ENCODE measurements at regions not wholly inside any gene's neighbourhood (a gene's known extent, or its start where the extent isn't known, plus 50 kb on each side); places are given as distances from the start of the nearest gene placed in this dataset.
"Not testable (repeated sequence)": the region's sequence is repeated elsewhere in the genome, so short reads cannot be mapped to it uniquely, and the experiment has no call there.

DNA sequence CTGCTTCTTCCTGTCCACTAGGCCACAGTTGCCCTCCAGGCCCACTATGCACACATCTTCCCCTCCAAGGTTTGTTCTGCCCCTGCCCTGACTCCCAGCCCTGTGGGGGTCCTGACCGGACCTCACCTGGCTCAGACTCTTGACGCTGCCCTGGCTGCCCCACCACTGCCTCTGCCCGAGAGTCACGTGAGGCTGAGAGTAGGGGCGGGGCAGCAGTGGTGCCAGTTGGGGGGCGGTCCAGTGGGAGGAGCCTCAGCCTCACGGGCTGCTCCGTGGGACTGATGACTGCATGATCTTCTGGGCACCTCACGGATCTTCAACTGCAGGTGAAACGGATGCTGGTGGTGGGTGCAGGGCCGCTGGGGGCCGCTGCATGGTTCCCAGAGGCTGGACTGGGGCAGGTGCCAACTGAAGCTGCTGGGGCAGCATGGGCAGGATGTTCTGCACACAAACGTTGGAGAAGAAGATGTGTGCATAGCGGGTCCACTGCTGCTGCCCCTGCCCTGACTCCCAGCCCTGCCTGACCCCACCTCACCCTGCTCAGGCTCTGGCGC lies 77.6 kb downstream of the HHIPL2 start:
- Histone ChIP-seq H2AFZ (ENCODE audit: low read length) (peak overlapping the region; percentile 43; the same call in 1 of the 2 replicates), H3K4me2 (ENCODE audit: low read depth, low read length, poor library complexity, severe bottlenecking) (peak overlapping the region; percentile 15)
- not testable (repeated sequence) for H3K4me3 ChIP-seq (ENCODE audit: low read length); H3K36me3 ChIP-seq (ENCODE audit: insufficient read depth, low read length); H3K27me3 ChIP-seq (ENCODE audit: low read length); H4K20me1 ChIP-seq (ENCODE audit: insufficient read depth, low read depth, low read length); H3K4me1 ChIP-seq (ENCODE audit: low read length); H3K9me3 ChIP-seq (ENCODE audit: low read length); H3K27ac ChIP-seq (ENCODE audit: low read length); H3K9me2 ChIP-seq (replicated peaks; ENCODE audit: insufficient read depth, low read length); H3K9ac ChIP-seq (ENCODE audit: low read length); DNase-seq; H3K79me2 ChIP-seq (ENCODE audit: low read length)

DNA sequence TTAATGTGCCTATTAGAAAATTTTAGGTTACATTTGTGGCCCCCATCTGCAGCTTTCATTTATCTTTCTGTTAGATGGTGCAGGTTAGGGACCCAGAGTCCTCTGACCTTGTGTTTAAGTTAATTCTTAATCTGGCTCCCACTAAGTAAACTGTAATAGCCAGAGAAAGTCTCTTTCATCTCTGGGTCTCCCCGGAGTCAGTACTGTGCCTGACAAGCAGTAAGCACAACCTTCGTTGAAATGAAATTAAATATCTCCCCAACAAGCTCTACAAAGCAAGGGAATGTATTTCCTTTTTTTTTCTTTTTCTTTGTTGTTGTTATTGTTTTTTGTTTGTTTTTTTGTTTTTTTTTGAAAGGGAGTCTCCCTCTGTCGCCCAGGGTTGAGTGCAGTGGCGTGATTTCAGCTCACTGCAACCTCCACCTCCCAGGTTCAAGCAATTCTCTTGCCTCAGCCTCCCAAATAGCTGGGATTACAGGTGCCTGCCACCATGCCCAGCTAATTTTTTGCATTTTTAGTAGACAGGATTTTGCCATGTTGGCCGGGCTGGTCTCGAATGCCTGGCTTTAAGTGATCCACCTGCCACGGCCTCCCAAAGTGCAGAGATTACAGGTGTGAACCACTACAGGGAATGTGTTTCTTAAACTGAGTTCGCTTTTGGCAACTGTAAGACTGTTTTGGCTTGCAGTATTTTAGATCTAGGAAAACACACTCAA lies 81.6 kb downstream of the HHIPL2 start:
- peak overlapping the region; percentile 66 for H3K4me2 ChIP-seq (ENCODE audit: low read depth, low read length, poor library complexity, severe bottlenecking)
- no peaks in the 10 kb centered on the region for H4K20me1 ChIP-seq (ENCODE audit: insufficient read depth, low read depth, low read length)
- no peak overlapping the region for H3K4me3 ChIP-seq (ENCODE audit: low read length)
- no peaks in the 10 kb centered on the region for H3K36me3 ChIP-seq (ENCODE audit: insufficient read depth, low read length)
- H3K4me1 ChIP-seq (ENCODE audit: low read length), result peaks cover 13% of the 10 kb centered on the region
- no peak overlapping the region for H2AFZ ChIP-seq (ENCODE audit: low read length)
- H3K27ac ChIP-seq (ENCODE audit: low read length), result no peak overlapping the region
- H3K9me3 ChIP-seq (ENCODE audit: low read length), result no peaks in the 10 kb centered on the region
- no peak for DNase-seq
- no peak overlapping the region for H3K9ac ChIP-seq (ENCODE audit: low read length)
- H3K9me2 ChIP-seq (replicated peaks; ENCODE audit: insufficient read depth, low read length), result no peaks in the 10 kb centered on the region
- H3K27me3 ChIP-seq (ENCODE audit: low read length), result no peaks in the 10 kb centered on the region
- no peaks in the 10 kb centered on the region for H3K79me2 ChIP-seq (ENCODE audit: low read length)

DNA sequence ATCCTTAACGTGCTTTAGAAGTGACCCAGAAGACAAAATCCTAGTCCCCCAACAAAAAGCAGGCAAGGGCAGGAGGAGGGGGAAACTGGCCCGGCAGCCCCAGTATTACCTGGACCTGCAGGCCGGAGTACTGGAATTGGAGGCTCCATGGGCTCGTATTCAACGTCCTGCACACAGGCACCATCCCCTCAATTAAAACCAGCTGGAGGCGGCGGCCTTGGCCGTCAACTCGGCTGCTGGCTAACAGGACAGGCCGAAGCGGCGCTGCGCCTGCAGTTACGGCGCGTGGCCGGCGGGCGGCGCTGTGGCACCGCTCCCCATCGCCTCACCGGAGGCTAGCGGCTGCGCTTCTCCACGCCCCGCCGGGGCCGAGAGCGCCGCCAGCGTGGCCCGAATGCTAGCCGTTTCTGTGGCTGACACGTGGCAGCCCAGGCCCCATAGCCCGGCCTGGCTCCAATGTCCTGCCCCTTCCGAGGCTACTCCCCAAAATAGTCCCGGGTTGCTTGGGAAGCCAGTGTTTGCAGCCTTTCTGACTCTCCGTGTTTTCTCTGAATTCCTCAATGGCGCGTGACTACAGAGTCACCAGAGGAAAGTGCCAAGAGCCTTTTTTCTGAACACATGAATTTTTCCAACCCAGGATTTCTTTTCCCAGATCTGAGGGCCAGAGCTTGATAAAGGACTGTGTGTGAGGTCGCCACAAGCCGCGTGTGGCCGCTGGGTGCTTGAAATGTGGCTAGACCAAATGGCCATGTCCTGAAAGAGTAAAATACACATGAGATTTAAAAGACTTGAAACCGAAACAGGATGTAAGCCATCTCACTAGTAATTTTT lies 82.5 kb downstream of the HHIPL2 start:
- H3K27me3 ChIP-seq (ENCODE audit: low read length), result no peaks in the 10 kb centered on the region
- H3K4me1 ChIP-seq (ENCODE audit: low read length), result peaks cover 13% of the 10 kb centered on the region
- peak overlapping the region; percentile 87 for H2AFZ ChIP-seq (ENCODE audit: low read length)
- H4K20me1 ChIP-seq (ENCODE audit: insufficient read depth, low read depth, low read length), result no peaks in the 10 kb centered on the region
- peak overlapping the region; percentile 58 for H3K9ac ChIP-seq (ENCODE audit: low read length)
- peak; percentile 94 for DNase-seq
- no peaks in the 10 kb centered on the region for H3K36me3 ChIP-seq (ENCODE audit: insufficient read depth, low read length)
- H3K9me2 ChIP-seq (replicated peaks; ENCODE audit: insufficient read depth, low read length), result no peaks in the 10 kb centered on the region
- H3K27ac ChIP-seq (ENCODE audit: low read length), result no peak overlapping the region
- peak overlapping the region; percentile 66 for H3K4me2 ChIP-seq (ENCODE audit: low read depth, low read length, poor library complexity, severe bottlenecking)
- H3K79me2 ChIP-seq (ENCODE audit: low read length), result no peaks in the 10 kb centered on the region
- no peaks in the 10 kb centered on the region for H3K9me3 ChIP-seq (ENCODE audit: low read length)
- H3K4me3 ChIP-seq (ENCODE audit: low read length), result peak overlapping the region; percentile 54

DNA sequence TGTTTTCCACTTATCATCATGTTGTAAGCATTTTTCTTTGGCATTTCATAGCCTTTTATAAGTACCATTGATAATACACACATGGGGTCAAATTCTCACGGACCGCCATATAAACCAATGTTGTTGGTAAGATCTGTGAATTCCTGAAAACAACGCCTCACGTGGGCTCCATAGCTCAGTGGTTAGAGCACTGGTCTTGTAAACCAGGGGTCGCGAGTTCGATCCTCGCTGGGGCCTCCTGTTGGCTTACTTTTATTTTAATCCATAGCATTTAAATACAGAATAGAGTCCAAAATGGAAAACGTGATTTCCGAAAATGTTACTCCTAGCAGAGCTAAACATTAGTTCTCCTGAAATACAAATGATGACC lies 83.1 kb downstream of the HHIPL2 start:
- Histone ChIP-seq H3K4me1 (ENCODE audit: low read length) (peaks cover 13% of the 10 kb centered on the region), H3K27ac (ENCODE audit: low read length) (no peak overlapping the region), H3K9me2 (replicated peaks; ENCODE audit: insufficient read depth, low read length) (no peaks in the 10 kb centered on the region), H3K4me2 (ENCODE audit: low read depth, low read length, poor library complexity, severe bottlenecking) (peak overlapping the region; percentile 66), H3K9me3 (ENCODE audit: low read length) (no peaks in the 10 kb centered on the region), H3K27me3 (ENCODE audit: low read length) (no peaks in the 10 kb centered on the region), H4K20me1 (ENCODE audit: insufficient read depth, low read depth, low read length) (no peaks in the 10 kb centered on the region), H3K36me3 (ENCODE audit: insufficient read depth, low read length) (no peaks in the 10 kb centered on the region), H3K79me2 (ENCODE audit: low read length) (no peaks in the 10 kb centered on the region), H2AFZ (ENCODE audit: low read length) (peak overlapping the region; percentile 87; the same call in 1 of the 2 replicates), H3K9ac (ENCODE audit: low read length) (peak overlapping the region; percentile 56), H3K4me3 (ENCODE audit: low read length) (peak overlapping the region; percentile 54; the same call in 1 of the 2 replicates)
- peak; percentile 87 for DNase-seq

DNA sequence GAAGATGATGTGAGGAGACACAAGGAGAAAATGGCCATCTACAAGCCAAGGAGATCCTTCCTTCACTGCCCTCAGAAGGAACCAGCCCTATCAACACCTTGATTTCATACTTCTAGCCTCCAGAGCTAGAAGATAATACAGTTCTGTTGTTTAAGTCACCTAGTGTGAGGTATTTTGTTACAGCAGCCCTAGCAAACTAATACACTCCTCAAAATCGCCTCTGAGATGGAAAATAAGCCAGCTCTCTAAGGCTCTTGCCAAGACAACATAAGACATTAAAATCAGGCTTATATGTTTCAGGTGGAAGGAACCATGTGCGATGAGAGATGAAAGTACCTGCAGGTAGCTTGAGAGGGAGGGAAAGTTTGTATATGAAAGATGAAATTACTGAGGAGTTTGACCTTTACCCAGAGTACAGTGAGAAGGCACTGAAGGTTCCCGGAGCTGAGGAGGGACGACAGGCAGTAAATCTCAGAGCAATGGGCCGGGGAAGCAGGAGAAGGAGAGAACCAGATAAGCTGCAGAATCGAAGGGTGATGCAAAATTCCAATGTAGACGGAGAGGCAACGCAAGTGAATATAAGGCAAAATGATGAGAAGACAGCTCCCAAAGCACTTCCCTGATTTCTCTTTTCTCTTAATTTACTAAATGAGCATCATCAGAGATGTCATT lies 84.7 kb downstream of the HHIPL2 start:
- Histone ChIP-seq H2AFZ (ENCODE audit: low read length) (no peak overlapping the region), H3K4me2 (ENCODE audit: low read depth, low read length, poor library complexity, severe bottlenecking) (no peak overlapping the region), H3K9me2 (replicated peaks; ENCODE audit: insufficient read depth, low read length) (no peaks in the 10 kb centered on the region), H3K4me3 (ENCODE audit: low read length) (no peak overlapping the region), H3K79me2 (ENCODE audit: low read length) (no peaks in the 10 kb centered on the region), H3K36me3 (ENCODE audit: insufficient read depth, low read length) (no peaks in the 10 kb centered on the region), H3K9me3 (ENCODE audit: low read length) (no peaks in the 10 kb centered on the region), H3K4me1 (ENCODE audit: low read length) (peaks cover 13% of the 10 kb centered on the region), H3K9ac (ENCODE audit: low read length) (no peak overlapping the region), H3K27me3 (ENCODE audit: low read length) (no peaks in the 10 kb centered on the region), H3K27ac (ENCODE audit: low read length) (no peak overlapping the region), H4K20me1 (ENCODE audit: insufficient read depth, low read depth, low read length) (no peaks in the 10 kb centered on the region)
- no peak for DNase-seq

DNA sequence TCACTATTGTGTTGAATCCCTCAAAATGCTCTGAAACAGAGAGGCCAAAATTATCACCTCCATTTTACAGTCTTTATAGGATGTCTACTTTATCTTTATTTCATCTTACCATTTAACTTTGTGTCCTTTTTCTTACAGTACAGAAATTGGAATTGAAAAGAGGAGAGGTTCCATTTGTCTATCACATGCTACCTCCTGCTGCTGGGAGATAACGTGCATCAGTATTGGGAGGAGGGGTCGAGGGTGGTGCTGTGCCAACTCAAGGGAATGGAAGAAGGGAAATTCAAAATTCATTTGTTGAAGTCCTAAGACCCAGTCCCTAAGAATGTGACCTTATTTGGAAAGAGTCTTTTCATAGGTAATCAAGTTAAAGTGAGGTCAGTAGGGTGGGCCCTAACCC lies 85.3 kb downstream of the HHIPL2 start:
- H3K36me3 ChIP-seq (ENCODE audit: insufficient read depth, low read length), result no peaks in the 10 kb centered on the region
- H3K9me3 ChIP-seq (ENCODE audit: low read length), result no peaks in the 10 kb centered on the region
- no peak overlapping the region for H3K4me2 ChIP-seq (ENCODE audit: low read depth, low read length, poor library complexity, severe bottlenecking)
- no peak overlapping the region for H3K27ac ChIP-seq (ENCODE audit: low read length)
- no peak for DNase-seq
- H3K9ac ChIP-seq (ENCODE audit: low read length), result no peak overlapping the region
- no peak overlapping the region for H2AFZ ChIP-seq (ENCODE audit: low read length)
- peaks cover 13% of the 10 kb centered on the region for H3K4me1 ChIP-seq (ENCODE audit: low read length)
- no peaks in the 10 kb centered on the region for H3K27me3 ChIP-seq (ENCODE audit: low read length)
- H3K79me2 ChIP-seq (ENCODE audit: low read length), result no peaks in the 10 kb centered on the region
- no peaks in the 10 kb centered on the region for H3K9me2 ChIP-seq (replicated peaks; ENCODE audit: insufficient read depth, low read length)
- H4K20me1 ChIP-seq (ENCODE audit: insufficient read depth, low read depth, low read length), result no peaks in the 10 kb centered on the region
- H3K4me3 ChIP-seq (ENCODE audit: low read length), result no peak overlapping the region

DNA sequence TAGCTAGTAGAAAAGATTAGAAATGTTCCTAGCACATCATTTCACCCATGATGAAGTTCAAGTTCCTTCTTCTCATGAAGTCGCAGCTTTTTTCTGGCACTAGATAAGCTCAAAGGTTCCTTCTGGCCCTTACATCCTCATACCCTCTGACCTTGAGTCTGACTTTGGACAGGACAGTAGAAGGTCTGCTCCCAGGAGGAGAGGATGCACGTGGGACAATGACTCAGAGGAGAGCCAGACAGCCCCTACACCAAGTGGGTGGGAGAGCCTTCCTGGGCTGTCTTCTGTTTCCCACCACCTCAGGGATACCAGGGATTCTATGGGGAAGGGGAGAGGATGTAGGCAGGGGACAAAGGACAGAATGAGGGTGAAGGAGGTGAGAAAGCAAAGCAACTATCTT lies 86.0 kb downstream of the HHIPL2 start:
- H3K27ac ChIP-seq (ENCODE audit: low read length), result no peak overlapping the region
- H2AFZ ChIP-seq (ENCODE audit: low read length), result no peak overlapping the region
- DNase-seq, result no peak

DNA sequence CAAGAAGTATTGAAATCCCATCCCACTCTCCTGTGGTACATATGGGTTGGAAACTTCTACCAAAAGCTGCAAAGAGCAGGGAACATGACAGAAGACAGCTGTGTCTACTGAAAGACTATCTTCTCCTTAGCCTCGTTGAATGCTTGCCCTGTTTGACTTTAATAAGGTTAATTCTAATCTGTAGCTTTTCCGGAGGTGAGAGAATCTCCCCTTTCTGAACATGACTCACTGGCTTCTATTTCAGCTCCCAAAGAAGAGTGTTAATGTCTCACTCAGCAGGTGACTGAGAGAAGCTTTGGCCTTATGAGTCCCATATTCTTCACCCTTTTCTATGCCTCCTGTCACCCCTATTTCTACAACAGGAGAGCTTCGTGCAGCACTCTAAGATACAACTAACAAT lies 88.3 kb downstream of the HHIPL2 start:
- Histone ChIP-seq H3K4me2 (ENCODE audit: low read depth, low read length, poor library complexity, severe bottlenecking) (no peak overlapping the region), H3K27ac (ENCODE audit: low read length) (no peak overlapping the region), H2AFZ (ENCODE audit: low read length) (no peak overlapping the region), H3K27me3 (ENCODE audit: low read length) (no peaks in the 10 kb centered on the region), H3K9me3 (ENCODE audit: low read length) (peaks cover 5% of the 10 kb centered on the region; the same call in 1 of the 2 replicates), H4K20me1 (ENCODE audit: insufficient read depth, low read depth, low read length) (no peaks in the 10 kb centered on the region), H3K9me2 (replicated peaks; ENCODE audit: insufficient read depth, low read length) (no peaks in the 10 kb centered on the region), H3K36me3 (ENCODE audit: insufficient read depth, low read length) (no peaks in the 10 kb centered on the region), H3K4me3 (ENCODE audit: low read length) (no peak overlapping the region), H3K9ac (ENCODE audit: low read length) (no peak overlapping the region), H3K79me2 (ENCODE audit: low read length) (no peaks in the 10 kb centered on the region), H3K4me1 (ENCODE audit: low read length) (peaks cover 14% of the 10 kb centered on the region)
- DNase-seq, result no peak

More for the DNA sequence above, 86.0 kb downstream of the HHIPL2 start:
- no peak overlapping the region for H3K9ac ChIP-seq (ENCODE audit: low read length)
- no peaks in the 10 kb centered on the region for H3K27me3 ChIP-seq (ENCODE audit: low read length)
- H3K4me3 ChIP-seq (ENCODE audit: low read length), result no peak overlapping the region
- H3K4me1 ChIP-seq (ENCODE audit: low read length), result peaks cover 13% of the 10 kb centered on the region
- H4K20me1 ChIP-seq (ENCODE audit: insufficient read depth, low read depth, low read length), result no peaks in the 10 kb centered on the region
- peaks cover 5% of the 10 kb centered on the region; the same call in 1 of the 2 replicates for H3K9me3 ChIP-seq (ENCODE audit: low read length)
- no peaks in the 10 kb centered on the region for H3K9me2 ChIP-seq (replicated peaks; ENCODE audit: insufficient read depth, low read length)
- no peaks in the 10 kb centered on the region for H3K36me3 ChIP-seq (ENCODE audit: insufficient read depth, low read length)
- no peaks in the 10 kb centered on the region for H3K79me2 ChIP-seq (ENCODE audit: low read length)
- H3K4me2 ChIP-seq (ENCODE audit: low read depth, low read length, poor library complexity, severe bottlenecking), result no peak overlapping the region

All from Karpas-422 (cell line).